ENCODE measurements at regions not wholly inside any gene's neighbourhood (a gene's known extent, or its start where the extent isn't known, plus 50 kb on each side); places are given as distances from the start of the nearest gene placed in this dataset.

- no peaks in the 10 kb centered on the region for H3K9me3 ChIP-seq (replicated peaks; ENCODE audit: control insufficient read depth, insufficient read depth, low read length)
- no peaks in the 10 kb centered on the region for H3K79me2 ChIP-seq (ENCODE audit: control insufficient read depth, insufficient read depth, low read length)
- CTCF ChIA-PET = no interaction called here
- H2AFZ ChIP-seq (ENCODE audit: low read depth, low read length) = no peak overlapping the region
- H3K4me3 ChIP-seq (replicated peaks in 1 of 3; ENCODE audit: insufficient read depth in 1 of 3, low read depth in 1 of 3, low read length in 3 of 3) = no peak overlapping the region
- BruUV-seq (replicated peaks) = no TSS peak
- dilution Hi-C loops (cut with MboI; ENCODE audit: extremely low pct_ligation_motif_present, low sequenced_read_pairs) = no loop called here
- H3K9me1 ChIP-seq (replicated peaks; ENCODE audit: control insufficient read depth, extremely low read depth, insufficient read depth, low read length) = no peaks in the 10 kb centered on the region
- POLR2A ChIA-PET = no interaction called here
- no peak for DNase-seq (ENCODE audit: low read depth, low spot score)
- no peak overlapping the region for H3K9ac ChIP-seq (replicated peaks; ENCODE audit: extremely low read depth, insufficient read depth, low read length)
- H3K27me3 ChIP-seq (ENCODE audit: control insufficient read depth in 2 of 2, insufficient read depth in 2 of 2, low read length in 2 of 2) = no peaks in the 10 kb centered on the region
- H4K20me1 ChIP-seq (replicated peaks; ENCODE audit: control insufficient read depth, extremely low read depth, insufficient read depth, low read length) = no peaks in the 10 kb centered on the region
- intact Hi-C loops (cut with micrococcal nuclease) = loop anchor here (5.0 kb wide), 2 partner anchors 149 to 709 kb away; partner anchors contain the start of gene TRIB2
- H3K4me2 ChIP-seq (ENCODE audit: insufficient read depth, low read length) = no peak overlapping the region
- FAIRE-seq = no peak
- TF ChIP-seq GATA2 (IDR thresholded peaks at IDR 0.05; ENCODE audit: insufficient read depth, insufficient read length, low read depth, low read length) = no peak
- TF ChIP-seq EZH2 (IDR thresholded peaks at IDR 0.05; ENCODE audit: borderline replicate concordance, low read depth, low read length, severe bottlenecking) = no peak
- no peak for TF ChIP-seq POLR2A (IDR thresholded peaks at IDR 0.05; ENCODE audit: low read depth, low read length)
- TF ChIP-seq CTCF (IDR thresholded peaks at IDR 0.05; ENCODE audit: extremely low read depth in 1 of 2, insufficient read depth in 1 of 2, low read depth in 1 of 2, low read length in 2 of 2) = no peak
- no peak for TF ChIP-seq POLR2AphosphoS5 (IDR thresholded peaks at IDR 0.05; ENCODE audit: insufficient read depth, low read depth, low read length)
- no peak for TF ChIP-seq MYC (IDR thresholded peaks at IDR 0.05; ENCODE audit: low read depth, low read length)
- TF ChIP-seq JUN (IDR thresholded peaks at IDR 0.05; ENCODE audit: borderline replicate concordance, insufficient read depth, insufficient read length, low read depth) = no peak
- no peak for TF ChIP-seq FOS (IDR thresholded peaks at IDR 0.05; ENCODE audit: borderline replicate concordance, insufficient read depth, low read length)
- TF ChIP-seq MAX (IDR thresholded peaks at IDR 0.05; ENCODE audit: insufficient read depth, insufficient read length) = no peak
- H3K27ac ChIP-seq (ENCODE audit: insufficient read depth, low read depth, low read length) = no peak overlapping the region
- H3K36me3 ChIP-seq (ENCODE audit: control insufficient read depth in 2 of 2, extremely low read depth in 1 of 2, insufficient read depth in 2 of 2, low read length in 2 of 2) = no peaks in the 10 kb centered on the region
- peaks cover 27% of the 10 kb centered on the region for H3K4me1 ChIP-seq (ENCODE audit: control insufficient read depth, extremely low read depth, insufficient read depth, low read length)
These were observed 262.1 kb downstream of the LPIN1 start for GRCh38 chr2:12008425-12009061.

All from endothelial cell of umbilical vein (primary cell).